Stimulated activated naive CD4-positive, alpha-beta T cell (primary cell): ENCODE measurements at regions not wholly inside any gene's neighbourhood (a gene's known extent, or its start where the extent isn't known, plus 50 kb on each side); places are given as distances from the start of the nearest gene placed in this dataset.
"Not testable (repeated sequence)": the region's sequence is repeated elsewhere in the genome, so short reads cannot be mapped to it uniquely, and the experiment has no call there.

Experiments
- DNase-seq, 6 experiments: peaks; one replicate each; lab custom pipeline; 2025; lab: John Stamatoyannopoulos, UW

GRCh38 chrX:124234348-124234747, 98.1 kb upstream of the TEX13D start:
- DNase-seq: no peak

GRCh38 chrX:124238268-124238667, 94.2 kb upstream of the TEX13D start:
- DNase-seq: no peak

GRCh38 chrX:124239324-124239723, 93.1 kb upstream of the TEX13D start:
- DNase-seq: no peak

- DNase-seq: peak in 3 of 6 experiments; percentile 0 to 16 (median 3)
Measured at GRCh38 chrX:124239911-124240310, 92.5 kb upstream of the TEX13D start.

GRCh38 chrX:124240422-124240821, 92.0 kb upstream of the TEX13D start:
- DNase-seq: no peak

GRCh38 chrX:124242131-124242530, 90.3 kb upstream of the TEX13D start:
- no peak for DNase-seq

- DNase-seq: no peak
Measured at GRCh38 chrX:124249345-124249744, 83.1 kb upstream of the TEX13D start.

GRCh38 chrX:124250835-124251437, 81.5 kb upstream of the TEX13D start:
- DNase-seq: no peak

- DNase-seq: no peak
Measured at GRCh38 chrX:124254611-124255010, 77.8 kb upstream of the TEX13D start.

GRCh38 chrX:124256216-124256615, 76.2 kb upstream of the TEX13D start:
- DNase-seq: no peak

- no peak for DNase-seq
Measured at GRCh38 chrX:124256629-124257380, 75.7 kb upstream of the TEX13D start.

GRCh38 chrX:124257924-124258702, 74.3 kb upstream of the TEX13D start:
- no peak for DNase-seq

GRCh38 chrX:124260845-124261244, 71.6 kb upstream of the TEX13D start:
- no peak for DNase-seq

- DNase-seq: no peak
Measured at GRCh38 chrX:124263743-124264142, 68.7 kb upstream of the TEX13D start.

GRCh38 chrX:124268099-124268498, 64.4 kb upstream of the TEX13D start:
- no peak for DNase-seq

GRCh38 chrX:124269881-124270280, 62.6 kb upstream of the TEX13D start:
- no peak for DNase-seq

- not testable (repeated sequence) for DNase-seq
Measured at GRCh38 chrX:124271599-124271998, 60.9 kb upstream of the TEX13D start.

GRCh38 chrX:124272370-124272982, 60.0 kb upstream of the TEX13D start:
- no peak for DNase-seq

- no peak for DNase-seq
Measured at GRCh38 chrX:124274438-124275181, 57.9 kb upstream of the TEX13D start.

GRCh38 chrX:124275182-124275894, 57.1 kb upstream of the TEX13D start:
- DNase-seq: no peak

GRCh38 chrX:124280294-124280902, 52.1 kb upstream of the TEX13D start:
- no peak for DNase-seq
